HEK293 (cell line): ENCODE measurements at regions not wholly inside any gene's neighbourhood (a gene's known extent, or its start where the extent isn't known, plus 50 kb on each side); places are given as distances from the start of the nearest gene placed in this dataset.

Source experiments
- CTCF ChIA-PET: fragments of 350-600 bp; formaldehyde crosslinking; extraction: SDS; loops from one replicate; lab custom pipeline; 2021; ENCODE audit warnings: antibody characterized with exemption; lab: Yijun Ruan, JAX
- POLR2A ChIA-PET: fragments of 300-600 bp; formaldehyde crosslinking; extraction: SDS; loops from one replicate; lab custom pipeline; 2020; ENCODE audit warnings: antibody characterized with exemption, inconsistent platforms; lab: Yijun Ruan, JAX
- H3K27ac ChIP-seq: fragments of 200-500 bp; sonication (Bioruptor generic); 2 replicates; pipeline ENCODE4 v1.5.1; 2014; ENCODE audit warnings: low read depth, low read length, control low read depth, inconsistent platforms; ENCODE audit errors: extremely low read depth
- H3K36me3 ChIP-seq, 2 experiments: fragments of 200-500 bp in 1 of 2; sonication (Bioruptor generic) in 1 of 2; 1 replicate in 1 of 2; 2 replicates in 1 of 2; pipeline ENCODE4 v1.5.1; 2014 to 2017; ENCODE audit warnings: inconsistent platforms in 2 of 2, low read length in 2 of 2; ENCODE audit not compliant: control insufficient read depth in 2 of 2, insufficient read depth in 1 of 2
- H3K4me1 ChIP-seq: fragments of 200-500 bp; sonication (Bioruptor generic); 2 replicates; pipeline ENCODE4 v1.5.1; 2014; ENCODE audit warnings: mild to moderate bottlenecking, low read length, inconsistent platforms; ENCODE audit not compliant: control insufficient read depth, insufficient read depth
- H3K4me3 ChIP-seq: 2 replicates; pipeline ENCODE4 v1.5.1; 2011; ENCODE audit warnings: low read depth, mild to moderate bottlenecking, control low read depth, low read length, moderate library complexity
- H3K9me3 ChIP-seq: fragments of 200-500 bp; sonication (Bioruptor generic); 2 replicates; pipeline ENCODE4 v1.5.1; 2014; ENCODE audit warnings: low read depth, low read length, inconsistent platforms; ENCODE audit not compliant: control insufficient read depth, insufficient read depth
- GFI1B ChIP-seq: fragments of 450-650 bp; formaldehyde crosslinking; IDR thresholded peaks from 2 replicates; pipeline ENCODE4 v1.5.1; 2016; ENCODE audit warnings: missing biosample characterization, missing genetic modification characterization
- MEIS1 ChIP-seq: sonication (generic); formaldehyde crosslinking; IDR thresholded peaks from 2 replicates; pipeline ENCODE4 v1.8.1; 2022; ENCODE audit warnings: missing genetic modification reagents, mild to moderate bottlenecking, borderline replicate concordance
- ZEB2 ChIP-seq: fragments of 450-650 bp; formaldehyde crosslinking; IDR thresholded peaks from 2 replicates; pipeline ENCODE4 v1.5.1; 2016; ENCODE audit warnings: missing biosample characterization, missing genetic modification characterization
- ZNF146 ChIP-seq: fragments of 450-650 bp; formaldehyde crosslinking; IDR thresholded peaks from 2 replicates; pipeline ENCODE4 v1.5.1; 2016; ENCODE audit warnings: missing biosample characterization, missing genetic modification characterization
- ZNF184 ChIP-seq: fragments of 450-650 bp; IDR thresholded peaks from 2 replicates; pipeline ENCODE4 v1.5.1; 2018; ENCODE audit warnings: missing biosample characterization, mild to moderate bottlenecking, missing genetic modification characterization
- ZNF48 ChIP-seq: fragments of 450-650 bp; formaldehyde crosslinking; IDR thresholded peaks from 2 replicates; pipeline ENCODE4 v1.5.1; 2016; ENCODE audit warnings: missing biosample characterization, missing genetic modification characterization
- ZNF510 ChIP-seq: fragments of 450-650 bp; formaldehyde crosslinking; IDR thresholded peaks from 2 replicates; pipeline ENCODE4 v1.5.1; 2018; ENCODE audit warnings: mild to moderate bottlenecking, missing genetic modification characterization, missing biosample characterization; ENCODE audit not compliant: insufficient replicate concordance
- ZNF548 ChIP-seq: fragments of 450-650 bp; formaldehyde crosslinking; IDR thresholded peaks from 2 replicates; pipeline ENCODE4 v1.5.1; 2016; ENCODE audit warnings: missing biosample characterization, missing genetic modification characterization
- ZNF76 ChIP-seq: fragments of 450-650 bp; formaldehyde crosslinking; IDR thresholded peaks from 2 replicates; pipeline ENCODE4; 2016; ENCODE audit warnings: low read depth, missing biosample characterization, missing genetic modification characterization, borderline replicate concordance
- TF ChIP-seq, protein P1 (sequence below): fragments of 450-650 bp; formaldehyde crosslinking; IDR thresholded peaks from 2 replicates; pipeline ENCODE4 v1.5.1; 2016; ENCODE audit warnings: missing biosample characterization, missing genetic modification characterization
- TF ChIP-seq, protein P2 (sequence below): fragments of 450-650 bp; formaldehyde crosslinking; IDR thresholded peaks from 2 replicates; pipeline ENCODE4 v1.5.1; 2016; ENCODE audit warnings: missing biosample characterization, missing genetic modification characterization
- TF ChIP-seq, protein P3 (sequence below): fragments of 450-650 bp; formaldehyde crosslinking; IDR thresholded peaks from 2 replicates; pipeline ENCODE4 v1.5.1; 2017; ENCODE audit warnings: missing biosample characterization, missing genetic modification characterization
- TF ChIP-seq, protein P4 (sequence below): fragments of 450-650 bp; formaldehyde crosslinking; IDR thresholded peaks from 2 replicates; pipeline ENCODE4 v1.5.1; 2016; ENCODE audit warnings: missing biosample characterization, missing genetic modification characterization
- TF ChIP-seq, protein P5 (sequence below): fragments of 450-650 bp; formaldehyde crosslinking; IDR thresholded peaks from 2 replicates; pipeline ENCODE4 v1.5.1; 2016; ENCODE audit warnings: missing biosample characterization, missing genetic modification characterization, low read depth
- TF ChIP-seq, protein P6 (sequence below): fragments of 450-650 bp; formaldehyde crosslinking; IDR thresholded peaks from 2 replicates; pipeline ENCODE4 v1.5.1; 2016; ENCODE audit warnings: missing biosample characterization, missing genetic modification characterization

DNA sequence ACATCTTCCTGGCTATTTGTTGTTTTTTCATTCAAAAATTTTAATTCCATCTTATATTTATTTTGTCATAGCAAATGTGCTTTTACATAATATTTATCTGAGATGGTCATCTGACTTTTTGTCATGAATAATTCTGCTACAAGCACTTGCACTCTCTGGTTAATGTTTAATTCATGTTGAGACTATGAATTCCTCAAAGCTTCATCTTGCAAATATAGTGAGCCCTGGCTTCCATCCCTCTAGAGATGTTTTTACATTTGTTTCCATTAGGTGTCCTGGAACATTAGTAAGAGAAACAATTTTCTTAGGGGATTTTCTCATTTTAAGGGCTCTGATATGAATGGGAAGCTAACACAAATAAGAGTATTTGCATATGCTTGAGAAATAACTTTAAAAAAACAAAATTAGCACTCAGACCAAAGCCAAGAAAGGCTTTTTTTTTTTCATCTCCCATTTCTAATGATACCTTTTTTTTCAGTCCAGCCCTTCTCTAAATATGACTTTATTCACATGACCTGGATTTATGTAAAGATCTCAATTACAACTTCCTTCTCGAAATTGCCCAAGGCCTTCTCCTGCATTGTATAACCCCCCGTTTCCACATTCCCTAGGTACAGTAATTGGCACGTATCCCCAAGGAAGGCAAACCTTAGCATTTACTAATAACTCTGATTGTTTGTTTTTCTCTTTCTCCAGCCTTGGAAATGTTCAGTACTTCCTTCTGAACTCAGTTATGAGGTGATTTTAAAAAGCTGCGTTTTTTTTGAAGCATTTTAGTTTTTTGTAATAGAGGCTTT is 797.0 kb upstream of the GJE1 start (continued):
- TF ChIP-seq, protein P1, sequence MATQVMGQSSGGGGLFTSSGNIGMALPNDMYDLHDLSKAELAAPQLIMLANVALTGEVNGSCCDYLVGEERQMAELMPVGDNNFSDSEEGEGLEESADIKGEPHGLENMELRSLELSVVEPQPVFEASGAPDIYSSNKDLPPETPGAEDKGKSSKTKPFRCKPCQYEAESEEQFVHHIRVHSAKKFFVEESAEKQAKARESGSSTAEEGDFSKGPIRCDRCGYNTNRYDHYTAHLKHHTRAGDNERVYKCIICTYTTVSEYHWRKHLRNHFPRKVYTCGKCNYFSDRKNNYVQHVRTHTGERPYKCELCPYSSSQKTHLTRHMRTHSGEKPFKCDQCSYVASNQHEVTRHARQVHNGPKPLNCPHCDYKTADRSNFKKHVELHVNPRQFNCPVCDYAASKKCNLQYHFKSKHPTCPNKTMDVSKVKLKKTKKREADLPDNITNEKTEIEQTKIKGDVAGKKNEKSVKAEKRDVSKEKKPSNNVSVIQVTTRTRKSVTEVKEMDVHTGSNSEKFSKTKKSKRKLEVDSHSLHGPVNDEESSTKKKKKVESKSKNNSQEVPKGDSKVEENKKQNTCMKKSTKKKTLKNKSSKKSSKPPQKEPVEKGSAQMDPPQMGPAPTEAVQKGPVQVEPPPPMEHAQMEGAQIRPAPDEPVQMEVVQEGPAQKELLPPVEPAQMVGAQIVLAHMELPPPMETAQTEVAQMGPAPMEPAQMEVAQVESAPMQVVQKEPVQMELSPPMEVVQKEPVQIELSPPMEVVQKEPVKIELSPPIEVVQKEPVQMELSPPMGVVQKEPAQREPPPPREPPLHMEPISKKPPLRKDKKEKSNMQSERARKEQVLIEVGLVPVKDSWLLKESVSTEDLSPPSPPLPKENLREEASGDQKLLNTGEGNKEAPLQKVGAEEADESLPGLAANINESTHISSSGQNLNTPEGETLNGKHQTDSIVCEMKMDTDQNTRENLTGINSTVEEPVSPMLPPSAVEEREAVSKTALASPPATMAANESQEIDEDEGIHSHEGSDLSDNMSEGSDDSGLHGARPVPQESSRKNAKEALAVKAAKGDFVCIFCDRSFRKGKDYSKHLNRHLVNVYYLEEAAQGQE, result no peak
- no peak for TF ChIP-seq ZNF184 (tag by site-specific recombination)
- TF ChIP-seq ZNF48 (tag by site-specific recombination), result no peak
- TF ChIP-seq ZEB2, result no peak
- TF ChIP-seq, protein P2, sequence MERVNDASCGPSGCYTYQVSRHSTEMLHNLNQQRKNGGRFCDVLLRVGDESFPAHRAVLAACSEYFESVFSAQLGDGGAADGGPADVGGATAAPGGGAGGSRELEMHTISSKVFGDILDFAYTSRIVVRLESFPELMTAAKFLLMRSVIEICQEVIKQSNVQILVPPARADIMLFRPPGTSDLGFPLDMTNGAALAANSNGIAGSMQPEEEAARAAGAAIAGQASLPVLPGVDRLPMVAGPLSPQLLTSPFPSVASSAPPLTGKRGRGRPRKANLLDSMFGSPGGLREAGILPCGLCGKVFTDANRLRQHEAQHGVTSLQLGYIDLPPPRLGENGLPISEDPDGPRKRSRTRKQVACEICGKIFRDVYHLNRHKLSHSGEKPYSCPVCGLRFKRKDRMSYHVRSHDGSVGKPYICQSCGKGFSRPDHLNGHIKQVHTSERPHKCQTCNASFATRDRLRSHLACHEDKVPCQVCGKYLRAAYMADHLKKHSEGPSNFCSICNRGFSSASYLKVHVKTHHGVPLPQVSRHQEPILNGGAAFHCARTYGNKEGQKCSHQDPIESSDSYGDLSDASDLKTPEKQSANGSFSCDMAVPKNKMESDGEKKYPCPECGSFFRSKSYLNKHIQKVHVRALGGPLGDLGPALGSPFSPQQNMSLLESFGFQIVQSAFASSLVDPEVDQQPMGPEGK (tag by site-specific recombination), result no peak

DNA sequence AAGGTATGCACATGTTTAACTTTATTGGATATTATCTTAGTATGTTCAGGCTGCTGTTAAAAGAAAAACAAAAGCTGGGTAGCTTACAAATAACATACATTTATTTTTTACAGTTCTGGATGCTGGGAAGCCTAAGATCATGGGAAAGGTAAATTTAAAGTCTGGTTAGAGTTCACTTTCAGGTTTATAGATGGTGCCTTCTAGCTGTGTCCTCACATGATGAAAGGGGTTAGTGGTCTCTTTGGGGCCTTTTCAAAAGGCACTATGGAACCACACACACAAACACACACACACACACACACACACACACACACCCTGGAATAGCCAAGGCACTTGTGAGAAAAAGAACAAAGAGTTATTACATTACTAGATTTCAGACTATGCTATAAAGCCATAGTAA is 805.8 kb upstream of the GJE1 start:
- peak overlapping the region; percentile 11 for H3K4me3 ChIP-seq
- H3K9me3 ChIP-seq, result no peaks in the 10 kb centered on the region
- TF ChIP-seq, protein P3, sequence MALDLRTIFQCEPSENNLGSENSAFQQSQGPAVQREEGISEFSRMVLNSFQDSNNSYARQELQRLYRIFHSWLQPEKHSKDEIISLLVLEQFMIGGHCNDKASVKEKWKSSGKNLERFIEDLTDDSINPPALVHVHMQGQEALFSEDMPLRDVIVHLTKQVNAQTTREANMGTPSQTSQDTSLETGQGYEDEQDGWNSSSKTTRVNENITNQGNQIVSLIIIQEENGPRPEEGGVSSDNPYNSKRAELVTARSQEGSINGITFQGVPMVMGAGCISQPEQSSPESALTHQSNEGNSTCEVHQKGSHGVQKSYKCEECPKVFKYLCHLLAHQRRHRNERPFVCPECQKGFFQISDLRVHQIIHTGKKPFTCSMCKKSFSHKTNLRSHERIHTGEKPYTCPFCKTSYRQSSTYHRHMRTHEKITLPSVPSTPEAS (tag by site-specific recombination), result peak; percentile 41
- TF ChIP-seq MEIS1 (CRISPR knock-in tag) (no peak), GFI1B (tag by site-specific recombination) (no peak)
- TF ChIP-seq, protein P2 (tag by site-specific recombination), result 0 out of 2 replicates have a peak, but pooled peaks have one; percentile 0
- ChIA-PET CTCF (interaction anchor here (0.7 kb wide), 1 partner anchor 236 kb away, joined by 6 read pairs; no protein-coding TSS in a partner anchor), POLR2A (no interaction called here)
- H3K36me3 ChIP-seq, result no peaks in the 10 kb centered on the region
- no peaks in the 10 kb centered on the region for H3K4me1 ChIP-seq
- no peak overlapping the region for H3K27ac ChIP-seq

DNA sequence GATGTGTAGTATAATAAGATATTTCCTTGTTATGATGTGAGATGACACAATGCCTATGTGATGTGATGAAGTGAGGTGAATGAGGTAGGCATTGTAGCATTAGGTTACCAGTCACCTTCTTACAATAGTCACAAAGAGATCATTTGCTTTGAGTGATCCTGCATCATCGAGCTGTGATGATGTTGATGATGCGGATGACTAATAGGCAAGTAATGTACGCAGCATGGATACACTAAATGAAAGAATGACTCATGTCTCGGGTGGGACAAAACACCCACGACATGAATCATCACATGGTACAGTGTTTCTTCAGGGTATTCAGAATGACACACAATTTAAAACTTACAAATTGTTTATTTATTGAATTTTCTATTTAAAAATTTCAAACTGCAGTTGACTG is 806.3 kb upstream of the GJE1 start:
- H3K4me3 ChIP-seq, result peak overlapping the region; percentile 11
- H3K27ac ChIP-seq, result no peak overlapping the region
- H3K9me3 ChIP-seq, result no peaks in the 10 kb centered on the region
- ChIA-PET POLR2A (no interaction called here), CTCF (interaction anchor here (0.7 kb wide), 1 partner anchor 237 kb away, joined by 6 read pairs; no protein-coding TSS in a partner anchor)
- no peaks in the 10 kb centered on the region for H3K4me1 ChIP-seq
- no peaks in the 10 kb centered on the region for H3K36me3 ChIP-seq
- peak; percentile 95 for TF ChIP-seq ZNF184 (tag by site-specific recombination)
- TF ChIP-seq, protein P4, sequence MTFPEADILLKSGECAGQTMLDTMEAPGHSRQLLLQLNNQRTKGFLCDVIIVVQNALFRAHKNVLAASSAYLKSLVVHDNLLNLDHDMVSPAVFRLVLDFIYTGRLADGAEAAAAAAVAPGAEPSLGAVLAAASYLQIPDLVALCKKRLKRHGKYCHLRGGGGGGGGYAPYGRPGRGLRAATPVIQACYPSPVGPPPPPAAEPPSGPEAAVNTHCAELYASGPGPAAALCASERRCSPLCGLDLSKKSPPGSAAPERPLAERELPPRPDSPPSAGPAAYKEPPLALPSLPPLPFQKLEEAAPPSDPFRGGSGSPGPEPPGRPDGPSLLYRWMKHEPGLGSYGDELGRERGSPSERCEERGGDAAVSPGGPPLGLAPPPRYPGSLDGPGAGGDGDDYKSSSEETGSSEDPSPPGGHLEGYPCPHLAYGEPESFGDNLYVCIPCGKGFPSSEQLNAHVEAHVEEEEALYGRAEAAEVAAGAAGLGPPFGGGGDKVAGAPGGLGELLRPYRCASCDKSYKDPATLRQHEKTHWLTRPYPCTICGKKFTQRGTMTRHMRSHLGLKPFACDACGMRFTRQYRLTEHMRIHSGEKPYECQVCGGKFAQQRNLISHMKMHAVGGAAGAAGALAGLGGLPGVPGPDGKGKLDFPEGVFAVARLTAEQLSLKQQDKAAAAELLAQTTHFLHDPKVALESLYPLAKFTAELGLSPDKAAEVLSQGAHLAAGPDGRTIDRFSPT, result peak; percentile 92
- no peak for TF ChIP-seq ZNF146
- TF ChIP-seq, protein P5, sequence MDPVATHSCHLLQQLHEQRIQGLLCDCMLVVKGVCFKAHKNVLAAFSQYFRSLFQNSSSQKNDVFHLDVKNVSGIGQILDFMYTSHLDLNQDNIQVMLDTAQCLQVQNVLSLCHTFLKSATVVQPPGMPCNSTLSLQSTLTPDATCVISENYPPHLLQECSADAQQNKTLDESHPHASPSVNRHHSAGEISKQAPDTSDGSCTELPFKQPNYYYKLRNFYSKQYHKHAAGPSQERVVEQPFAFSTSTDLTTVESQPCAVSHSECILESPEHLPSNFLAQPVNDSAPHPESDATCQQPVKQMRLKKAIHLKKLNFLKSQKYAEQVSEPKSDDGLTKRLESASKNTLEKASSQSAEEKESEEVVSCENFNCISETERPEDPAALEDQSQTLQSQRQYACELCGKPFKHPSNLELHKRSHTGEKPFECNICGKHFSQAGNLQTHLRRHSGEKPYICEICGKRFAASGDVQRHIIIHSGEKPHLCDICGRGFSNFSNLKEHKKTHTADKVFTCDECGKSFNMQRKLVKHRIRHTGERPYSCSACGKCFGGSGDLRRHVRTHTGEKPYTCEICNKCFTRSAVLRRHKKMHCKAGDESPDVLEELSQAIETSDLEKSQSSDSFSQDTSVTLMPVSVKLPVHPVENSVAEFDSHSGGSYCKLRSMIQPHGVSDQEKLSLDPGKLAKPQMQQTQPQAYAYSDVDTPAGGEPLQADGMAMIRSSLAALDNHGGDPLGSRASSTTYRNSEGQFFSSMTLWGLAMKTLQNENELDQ (tag by site-specific recombination), result no peak
- TF ChIP-seq, protein P6, sequence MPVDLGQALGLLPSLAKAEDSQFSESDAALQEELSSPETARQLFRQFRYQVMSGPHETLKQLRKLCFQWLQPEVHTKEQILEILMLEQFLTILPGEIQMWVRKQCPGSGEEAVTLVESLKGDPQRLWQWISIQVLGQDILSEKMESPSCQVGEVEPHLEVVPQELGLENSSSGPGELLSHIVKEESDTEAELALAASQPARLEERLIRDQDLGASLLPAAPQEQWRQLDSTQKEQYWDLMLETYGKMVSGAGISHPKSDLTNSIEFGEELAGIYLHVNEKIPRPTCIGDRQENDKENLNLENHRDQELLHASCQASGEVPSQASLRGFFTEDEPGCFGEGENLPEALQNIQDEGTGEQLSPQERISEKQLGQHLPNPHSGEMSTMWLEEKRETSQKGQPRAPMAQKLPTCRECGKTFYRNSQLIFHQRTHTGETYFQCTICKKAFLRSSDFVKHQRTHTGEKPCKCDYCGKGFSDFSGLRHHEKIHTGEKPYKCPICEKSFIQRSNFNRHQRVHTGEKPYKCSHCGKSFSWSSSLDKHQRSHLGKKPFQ, result no peak
- no peak for TF ChIP-seq ZNF76 (tag by site-specific recombination)
- TF ChIP-seq ZNF510 (tag by site-specific recombination), result no peak
- no peak for TF ChIP-seq ZNF548 (tag by site-specific recombination)
